Panc1 (cell line): ENCODE measurements at regions not wholly inside any gene's neighbourhood (a gene's known extent, or its start where the extent isn't known, plus 50 kb on each side); places are given as distances from the start of the nearest gene placed in this dataset.

Source experiments
- ATAC-seq: fragments of 200-7000 bp; cut with Tn5 transposase; 2 replicates; pipeline ENCODE4 v1.9.1; 2020; ENCODE audit warnings: mild to moderate bottlenecking, moderate library complexity
- BruUV-seq: library from RNA; stranded (reverse); fragments of 400-500 nt; replicated peaks from 2 replicates; lab custom pipeline; 2021; lab: Mats Ljungman, UMichigan
- CTCF ChIA-PET: fragments of 300-600 bp; sonication (Branson Sonifier 250); formaldehyde crosslinking; loops from one replicate; lab custom pipeline; 2022; ENCODE audit warnings: antibody characterized with exemption; lab: Charles Lee
- POLR2A ChIA-PET: fragments of 300-600 bp; sonication (Branson Sonifier 250); formaldehyde crosslinking; loops from one replicate; lab custom pipeline; 2022; ENCODE audit warnings: antibody characterized with exemption; lab: Charles Lee
- DNase-seq: peaks from one replicate; pipeline ENCODE4 v3.0.0-alpha.2; 2010; ENCODE audit warnings: low read depth, low spot score
- H3K27ac ChIP-seq: 2 replicates; pipeline ENCODE4 v1.5.1; 2011; ENCODE audit warnings: mild to moderate bottlenecking, low read length, inconsistent platforms
- H3K27me3 ChIP-seq: fragments of 200-500 bp; sonication (Bioruptor generic); 2 replicates; pipeline ENCODE4 v1.6.0; 2014; ENCODE audit warnings: low read length, inconsistent platforms; ENCODE audit not compliant: control insufficient read depth, insufficient read depth
- H3K36me3 ChIP-seq: fragments of 200-500 bp; sonication (Bioruptor generic); 2 replicates; pipeline ENCODE4 v1.5.1; 2014; ENCODE audit warnings: inconsistent platforms, mild to moderate bottlenecking, low read length, moderate library complexity; ENCODE audit not compliant: control insufficient read depth, insufficient read depth
- H3K4me1 ChIP-seq: 2 replicates; pipeline ENCODE4 v1.5.1; 2011; ENCODE audit warnings: inconsistent platforms, mild to moderate bottlenecking, low read length, moderate library complexity; ENCODE audit not compliant: control insufficient read depth, insufficient read depth
- H3K4me3 ChIP-seq, 2 experiments: 2 replicates each; pipeline ENCODE4 v1.5.1; 2011 to 2012; ENCODE audit warnings: low read depth in 2 of 2, low read length in 2 of 2, mild to moderate bottlenecking in 2 of 2, inconsistent platforms in 1 of 2, moderate library complexity in 1 of 2
- H3K9me3 ChIP-seq: fragments of 200-500 bp; sonication (Bioruptor generic); 2 replicates; pipeline ENCODE4 v1.5.1; 2014; ENCODE audit warnings: low read depth, mild to moderate bottlenecking, inconsistent platforms, low read length, moderate library complexity; ENCODE audit not compliant: control insufficient read depth, insufficient read depth
- CTCF ChIP-seq: fragments of 450-650 bp; IDR thresholded peaks from 2 replicates; pipeline ENCODE4 v1.5.1; 2017; ENCODE audit warnings: mild to moderate bottlenecking
- POLR2AphosphoS5 ChIP-seq: IDR thresholded peaks from 2 replicates; pipeline ENCODE4 v1.6.1; 2012; ENCODE audit warnings: mild to moderate bottlenecking, low read depth, low read length, moderate library complexity
- REST ChIP-seq, 2 experiments: IDR thresholded peaks; 2 replicates each; pipeline ENCODE4 v1.6.1; 2011 to 2012; ENCODE audit warnings: low read depth in 2 of 2, control low read depth in 1 of 2, low read length in 1 of 2, mild to moderate bottlenecking in 1 of 2, moderate library complexity in 1 of 2; ENCODE audit not compliant: insufficient read depth in 1 of 2
- SIN3A ChIP-seq: IDR thresholded peaks from 2 replicates; pipeline ENCODE4 v1.6.1; 2012; ENCODE audit warnings: low read depth, mild to moderate bottlenecking, low read length, moderate library complexity, borderline replicate concordance; ENCODE audit not compliant: insufficient read depth
- TCF7L2 ChIP-seq: IDR thresholded peaks from 2 replicates; pipeline ENCODE4 v1.6.1; 2011; ENCODE audit warnings: mild to moderate bottlenecking, low read depth, low read length, inconsistent platforms
- in situ Hi-C: cut with HindIII; loops from 2 replicates; pipeline ENCODE4 v1.10.0; 2016; ENCODE audit warnings: low sequenced_read_pairs, low pct_unique_long_range_greater_than_20kb
- intact Hi-C: fragments of 100-400 bp; cut with micrococcal nuclease; formaldehyde crosslinking; loops from one replicate; pipeline ENCODE4 v1.10.0; 2022; ENCODE audit not compliant: unreplicated experiment

GRCh38 chr6:135601857-135602256, 104.3 kb upstream of the AHI1 start:
- no TSS peak for BruUV-seq
- no peak overlapping the region for H3K4me3 ChIP-seq
- DNase-seq (no peak), ATAC-seq (no peak)
- intact Hi-C loops (no loop called here), in situ Hi-C loops (no loop called here)
- TF ChIP-seq TCF7L2 = no peak
- no peak for TF ChIP-seq CTCF
- no peak for TF ChIP-seq POLR2AphosphoS5
- no peak for TF ChIP-seq SIN3A
- no peak for TF ChIP-seq REST (IDR thresholded peaks at IDR 0.05; ENCODE audit: insufficient read depth in 1 of 2, low read depth in 2 of 2, low read length in 1 of 2)
- H3K27ac ChIP-seq = no peak overlapping the region
- H3K27me3 ChIP-seq = no peaks in the 10 kb centered on the region
- CTCF ChIA-PET = no interaction called here
- H3K4me1 ChIP-seq = no peaks in the 10 kb centered on the region
- H3K36me3 ChIP-seq = no peaks in the 10 kb centered on the region
- no peaks in the 10 kb centered on the region for H3K9me3 ChIP-seq
- POLR2A ChIA-PET = no interaction called here

- no peak for ATAC-seq
- intact Hi-C loops (no loop called here), in situ Hi-C loops (no loop called here)
- no TSS peak for BruUV-seq
- no peaks in the 10 kb centered on the region for H3K4me1 ChIP-seq
- DNase-seq = no peak
- H3K27me3 ChIP-seq = no peaks in the 10 kb centered on the region
- no peaks in the 10 kb centered on the region for H3K36me3 ChIP-seq
- ChIA-PET CTCF (no interaction called here), POLR2A (no interaction called here)
- TF ChIP-seq CTCF = no peak
- no peak for TF ChIP-seq REST (IDR thresholded peaks at IDR 0.05; ENCODE audit: insufficient read depth in 1 of 2, low read depth in 2 of 2, low read length in 1 of 2)
- no peak for TF ChIP-seq POLR2AphosphoS5
- no peak for TF ChIP-seq TCF7L2
- no peak for TF ChIP-seq SIN3A
- H3K27ac ChIP-seq = no peak overlapping the region
- no peaks in the 10 kb centered on the region for H3K9me3 ChIP-seq
- H3K4me3 ChIP-seq = no peak overlapping the region
These were observed 105.7 kb upstream of the AHI1 start for GRCh38 chr6:135603249-135603648.
